ENCODE measurements at regions not wholly inside any gene's neighbourhood (a gene's known extent, or its start where the extent isn't known, plus 50 kb on each side); places are given as distances from the start of the nearest gene placed in this dataset.

DNA sequence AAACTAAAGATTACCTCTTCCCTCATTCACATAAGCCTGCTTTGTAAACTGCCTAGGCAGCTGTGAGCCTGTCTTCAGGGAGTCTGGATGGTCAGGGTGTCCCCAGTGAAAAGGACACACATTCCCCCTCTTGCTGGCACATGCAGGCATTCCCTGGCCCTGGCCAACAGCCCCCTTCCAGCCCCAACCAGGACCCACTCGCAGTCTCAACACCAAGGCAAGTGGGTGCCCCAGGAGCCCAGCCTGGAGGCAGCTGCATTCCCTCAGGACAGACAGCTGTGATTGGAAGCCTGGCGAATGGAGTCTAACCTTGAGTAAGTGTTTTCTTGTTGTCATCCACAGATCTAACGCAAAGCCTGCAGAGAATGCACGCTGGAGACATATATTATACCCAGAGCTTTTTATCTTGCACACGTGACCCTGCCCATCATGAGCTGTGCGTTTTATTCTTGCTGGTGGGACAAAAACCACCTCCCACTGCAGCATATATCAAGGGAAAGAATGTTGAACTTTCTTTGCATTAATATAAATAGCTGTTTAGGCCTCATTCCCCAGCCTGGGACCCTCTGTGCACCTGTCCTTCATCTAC, 95.0 kb upstream of the LHX1 start:
- H4K20me1 ChIP-seq (ENCODE audit: insufficient read depth, low read length): no peaks in the 10 kb centered on the region
- no peak overlapping the region for H3K9ac ChIP-seq (ENCODE audit: low read depth, low read length)
- no peak overlapping the region for H2AFZ ChIP-seq (ENCODE audit: low read depth, low read length)
- no peak for TF ChIP-seq EZH2 (IDR thresholded peaks at IDR 0.05; ENCODE audit: borderline replicate concordance, low read depth, low read length, severe bottlenecking)
- TF ChIP-seq, protein P1, sequence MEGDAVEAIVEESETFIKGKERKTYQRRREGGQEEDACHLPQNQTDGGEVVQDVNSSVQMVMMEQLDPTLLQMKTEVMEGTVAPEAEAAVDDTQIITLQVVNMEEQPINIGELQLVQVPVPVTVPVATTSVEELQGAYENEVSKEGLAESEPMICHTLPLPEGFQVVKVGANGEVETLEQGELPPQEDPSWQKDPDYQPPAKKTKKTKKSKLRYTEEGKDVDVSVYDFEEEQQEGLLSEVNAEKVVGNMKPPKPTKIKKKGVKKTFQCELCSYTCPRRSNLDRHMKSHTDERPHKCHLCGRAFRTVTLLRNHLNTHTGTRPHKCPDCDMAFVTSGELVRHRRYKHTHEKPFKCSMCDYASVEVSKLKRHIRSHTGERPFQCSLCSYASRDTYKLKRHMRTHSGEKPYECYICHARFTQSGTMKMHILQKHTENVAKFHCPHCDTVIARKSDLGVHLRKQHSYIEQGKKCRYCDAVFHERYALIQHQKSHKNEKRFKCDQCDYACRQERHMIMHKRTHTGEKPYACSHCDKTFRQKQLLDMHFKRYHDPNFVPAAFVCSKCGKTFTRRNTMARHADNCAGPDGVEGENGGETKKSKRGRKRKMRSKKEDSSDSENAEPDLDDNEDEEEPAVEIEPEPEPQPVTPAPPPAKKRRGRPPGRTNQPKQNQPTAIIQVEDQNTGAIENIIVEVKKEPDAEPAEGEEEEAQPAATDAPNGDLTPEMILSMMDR (IDR thresholded peaks at IDR 0.05; ENCODE audit: borderline replicate concordance, extremely low read depth, low read length, poor library complexity, severe bottlenecking): no peak
- no peak overlapping the region for H3K27ac ChIP-seq (ENCODE audit: low read length)
- peaks cover 34% of the 10 kb centered on the region for H3K27me3 ChIP-seq (ENCODE audit: insufficient read depth, low read length, poor library complexity)
- ATAC-seq (ENCODE audit: insufficient read depth, low read depth): no peak
- no peak overlapping the region for H3K4me2 ChIP-seq (ENCODE audit: insufficient read depth, low read length)
- H3K36me3 ChIP-seq (ENCODE audit: insufficient read depth, low read length): no peaks in the 10 kb centered on the region
- DNase-seq: no peak
- no peaks in the 10 kb centered on the region for H3K79me2 ChIP-seq (ENCODE audit: insufficient read depth, low read length)
- no peak overlapping the region for H3K4me3 ChIP-seq (ENCODE audit: low read depth in 1 of 2, low read length in 2 of 2)
- no peaks in the 10 kb centered on the region for H3K4me1 ChIP-seq (ENCODE audit: insufficient read depth, low read length)
- no peaks in the 10 kb centered on the region for H3K9me3 ChIP-seq (ENCODE audit: insufficient read depth, low read length, severe bottlenecking)

GRCh38 chr17:36842963-36843558, 94.2 kb upstream of the LHX1 start:
- Histone ChIP-seq H2AFZ (ENCODE audit: low read depth, low read length) (no peak overlapping the region), H4K20me1 (ENCODE audit: insufficient read depth, low read length) (no peaks in the 10 kb centered on the region), H3K27me3 (ENCODE audit: insufficient read depth, low read length, poor library complexity) (peaks cover 29% of the 10 kb centered on the region), H3K9me3 (ENCODE audit: insufficient read depth, low read length, severe bottlenecking) (no peaks in the 10 kb centered on the region), H3K79me2 (ENCODE audit: insufficient read depth, low read length) (no peaks in the 10 kb centered on the region), H3K4me1 (ENCODE audit: insufficient read depth, low read length) (no peaks in the 10 kb centered on the region), H3K4me3 (ENCODE audit: low read depth in 1 of 2, low read length in 2 of 2) (no peak overlapping the region), H3K36me3 (ENCODE audit: insufficient read depth, low read length) (no peaks in the 10 kb centered on the region), H3K4me2 (ENCODE audit: insufficient read depth, low read length) (no peak overlapping the region), H3K9ac (ENCODE audit: low read depth, low read length) (no peak overlapping the region), H3K27ac (ENCODE audit: low read length) (no peak overlapping the region)
- ATAC-seq (ENCODE audit: insufficient read depth, low read depth) (no peak), DNase-seq (no peak)
- TF ChIP-seq, protein P1 (IDR thresholded peaks at IDR 0.05; ENCODE audit: borderline replicate concordance, extremely low read depth, low read length, poor library complexity, severe bottlenecking): no peak
- no peak for TF ChIP-seq EZH2 (IDR thresholded peaks at IDR 0.05; ENCODE audit: borderline replicate concordance, low read depth, low read length, severe bottlenecking)

DNA sequence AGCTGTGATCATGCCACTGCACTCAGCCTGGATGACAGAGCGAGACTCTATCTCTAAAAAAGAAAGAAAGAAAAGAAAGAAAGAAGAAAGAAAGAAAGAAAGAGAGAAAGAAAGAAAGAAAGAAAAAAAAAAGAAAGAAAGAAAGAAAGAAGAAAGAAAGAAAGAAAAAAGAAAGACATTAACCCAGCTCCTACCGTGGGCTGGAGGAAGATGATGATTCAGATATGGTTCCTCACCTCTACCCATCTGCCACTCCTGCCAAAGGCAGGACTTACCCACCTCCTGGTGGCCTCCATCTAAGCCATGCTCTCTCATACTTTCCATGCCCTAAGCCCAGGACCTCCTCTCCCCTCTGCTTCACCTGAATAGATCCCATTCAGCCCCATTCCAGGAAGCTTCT, 93.3 kb upstream of the LHX1 start:
- no peak overlapping the region for H3K4me3 ChIP-seq (ENCODE audit: low read depth in 1 of 2, low read length in 2 of 2)
- no peak for DNase-seq

More for the DNA sequence above, 93.3 kb upstream of the LHX1 start:
- no peaks in the 10 kb centered on the region for H4K20me1 ChIP-seq (ENCODE audit: insufficient read depth, low read length)
- no peaks in the 10 kb centered on the region for H3K9me3 ChIP-seq (ENCODE audit: insufficient read depth, low read length, severe bottlenecking)
- no peak overlapping the region for H3K9ac ChIP-seq (ENCODE audit: low read depth, low read length)
- H3K4me1 ChIP-seq (ENCODE audit: insufficient read depth, low read length): no peaks in the 10 kb centered on the region
- no peaks in the 10 kb centered on the region for H3K79me2 ChIP-seq (ENCODE audit: insufficient read depth, low read length)
- H3K4me2 ChIP-seq (ENCODE audit: insufficient read depth, low read length): no peak overlapping the region
- TF ChIP-seq EZH2 (IDR thresholded peaks at IDR 0.05; ENCODE audit: borderline replicate concordance, low read depth, low read length, severe bottlenecking): no peak
- TF ChIP-seq, protein P1 (IDR thresholded peaks at IDR 0.05; ENCODE audit: borderline replicate concordance, extremely low read depth, low read length, poor library complexity, severe bottlenecking): no peak
- no peak overlapping the region for H3K27ac ChIP-seq (ENCODE audit: low read length)
- peaks cover 29% of the 10 kb centered on the region for H3K27me3 ChIP-seq (ENCODE audit: insufficient read depth, low read length, poor library complexity)
- ATAC-seq (ENCODE audit: insufficient read depth, low read depth): no peak
- no peak overlapping the region for H2AFZ ChIP-seq (ENCODE audit: low read depth, low read length)
- no peaks in the 10 kb centered on the region for H3K36me3 ChIP-seq (ENCODE audit: insufficient read depth, low read length)

All from DND-41 (cell line).